IMR-90 (cell line): ENCODE measurements at regions not wholly inside any gene's neighbourhood (a gene's known extent, or its start where the extent isn't known, plus 50 kb on each side); places are given as distances from the start of the nearest gene placed in this dataset.

ENCODE experiments used
- ATAC-seq: fragments of 200-7000 bp; cut with Tn5 transposase; 2 replicates; pipeline ENCODE4 v1.9.1; 2020; ENCODE audit warnings: low read depth, mild to moderate bottlenecking, moderate library complexity
- BruUV-seq: library from RNA; stranded (reverse); fragments of 400-500 nt; replicated peaks from 2 replicates; lab custom pipeline; 2021; lab: Mats Ljungman, UMichigan
- CTCF ChIA-PET: fragments of 300-600 bp; formaldehyde crosslinking; extraction: SDS; loops from one replicate; lab custom pipeline; 2021; ENCODE audit warnings: antibody characterized with exemption; lab: Yijun Ruan, JAX
- POLR2A ChIA-PET: fragments of 300-600 bp; sonication (Branson Sonifier 250); formaldehyde crosslinking; loops from one replicate; lab custom pipeline; 2022; ENCODE audit warnings: antibody characterized with exemption; ENCODE audit not compliant: unreplicated experiment; lab: Charles Lee
- DNase-seq: peaks from one replicate; pipeline ENCODE4 v3.0.0; 2013
- H2AFZ ChIP-seq: replicated peaks from 2 replicates; pipeline ENCODE3; 2013; ENCODE audit warnings: low read length, mild to moderate bottlenecking; ENCODE audit not compliant: poor library complexity
- H2AK5ac ChIP-seq: 2 replicates; pipeline ENCODE4 v1.6.1; 2013; ENCODE audit warnings: low read depth, low read length, inconsistent platforms
- H2AK9ac ChIP-seq: replicated peaks from 2 replicates; pipeline ENCODE3; 2013; ENCODE audit warnings: mild to moderate bottlenecking, low read depth, low read length, moderate library complexity; ENCODE audit not compliant: poor library complexity
- H2BK120ac ChIP-seq: 2 replicates; pipeline ENCODE4 v1.6.1; 2013; ENCODE audit warnings: low read depth, low read length, inconsistent platforms
- H2BK15ac ChIP-seq: 3 replicates; pipeline ENCODE4 v1.6.1; 2013; ENCODE audit warnings: low read depth, low read length, inconsistent platforms
- H2BK20ac ChIP-seq: 2 replicates; pipeline ENCODE4 v1.6.1; 2013; ENCODE audit warnings: low read depth, mild to moderate bottlenecking, inconsistent platforms, low read length, moderate library complexity
- H2BK5ac ChIP-seq: 2 replicates; pipeline ENCODE4 v1.6.1; 2013; ENCODE audit warnings: mild to moderate bottlenecking, low read depth, low read length, inconsistent platforms; ENCODE audit not compliant: poor library complexity, severe bottlenecking
- H3K14ac ChIP-seq: replicated peaks from 2 replicates; pipeline ENCODE4 v1.6.1; 2013; ENCODE audit warnings: low read depth, low read length, inconsistent platforms
- H3K18ac ChIP-seq: 2 replicates; pipeline ENCODE4 v1.6.1; 2013; ENCODE audit warnings: low read depth, low read length, control low read depth
- H3K23ac ChIP-seq: 2 replicates; pipeline ENCODE4 v1.6.1; 2013; ENCODE audit warnings: low read depth, low read length, inconsistent platforms
- H3K27ac ChIP-seq: 2 replicates; pipeline ENCODE4 v1.5.1; 2013; ENCODE audit warnings: mild to moderate bottlenecking, control low read depth, low read length; ENCODE audit not compliant: insufficient read depth
- H3K27me3 ChIP-seq: 2 replicates; pipeline ENCODE4 v1.6.1; 2013; ENCODE audit warnings: low read length; ENCODE audit not compliant: control insufficient read depth, insufficient read depth
- H3K36me3 ChIP-seq: 2 replicates; pipeline ENCODE4 v1.6.1; 2013; ENCODE audit warnings: low read length, mixed read lengths; ENCODE audit not compliant: control insufficient read depth, insufficient read depth
- H3K4ac ChIP-seq: 2 replicates; pipeline ENCODE4 v1.6.1; 2013; ENCODE audit warnings: low read depth, low read length, inconsistent platforms
- H3K4me1 ChIP-seq: 2 replicates; pipeline ENCODE4 v1.6.1; 2013; ENCODE audit warnings: low read length, mixed read lengths; ENCODE audit not compliant: control insufficient read depth, insufficient read depth
- H3K4me2 ChIP-seq: 2 replicates; pipeline ENCODE4 v1.6.1; 2013; ENCODE audit warnings: low read depth, mild to moderate bottlenecking, control low read depth, low read length, moderate library complexity
- H3K4me3 ChIP-seq: 2 replicates; pipeline ENCODE4 v1.5.1; 2013; ENCODE audit warnings: low read depth, mild to moderate bottlenecking, control low read depth, low read length, moderate library complexity; ENCODE audit not compliant: insufficient read depth
- H3K56ac ChIP-seq: 2 replicates; pipeline ENCODE4 v1.6.1; 2013; ENCODE audit warnings: low read length, inconsistent platforms; ENCODE audit not compliant: insufficient read depth; ENCODE audit errors: extremely low read depth
- H3K79me1 ChIP-seq, 2 experiments: 2 replicates each; pipeline ENCODE4 v1.6.1; 2013; ENCODE audit warnings: low read length in 2 of 2, inconsistent platforms in 1 of 2, low read depth in 1 of 2
- H3K9ac ChIP-seq: 2 replicates; pipeline ENCODE4 v1.6.1; 2013; ENCODE audit warnings: low read depth, low read length, control low read depth
- H3K9me1 ChIP-seq: 2 replicates; pipeline ENCODE4 v1.6.1; 2013; ENCODE audit warnings: low read length, inconsistent platforms; ENCODE audit not compliant: insufficient read depth
- H3K9me3 ChIP-seq: 2 replicates; pipeline ENCODE4 v1.6.1; 2013; ENCODE audit warnings: low read length; ENCODE audit not compliant: control insufficient read depth, insufficient read depth
- H4K20me1 ChIP-seq: 2 replicates; pipeline ENCODE4 v1.6.1; 2013; ENCODE audit warnings: low read length, inconsistent platforms; ENCODE audit not compliant: insufficient read depth
- H4K5ac ChIP-seq: 2 replicates; pipeline ENCODE4 v1.6.1; 2013; ENCODE audit warnings: mild to moderate bottlenecking, low read depth, low read length, control low read depth
- H4K8ac ChIP-seq, 2 experiments: 2 replicates each; pipeline ENCODE4 v1.6.1; 2013; ENCODE audit warnings: low read depth in 2 of 2, low read length in 2 of 2, control low read depth in 1 of 2, inconsistent platforms in 1 of 2
- H4K91ac ChIP-seq: 2 replicates; pipeline ENCODE4 v1.6.1; 2013; ENCODE audit warnings: low read depth, low read length, inconsistent platforms; ENCODE audit not compliant: insufficient read depth
- BHLHE40 ChIP-seq: fragments of 150-350 bp; IDR thresholded peaks from 2 replicates; pipeline ENCODE4 v1.6.1; 2016; ENCODE audit warnings: mild to moderate bottlenecking, low read depth, low read length
- CEBPB ChIP-seq: IDR thresholded peaks from 2 replicates; pipeline ENCODE4 v1.6.1; 2012; ENCODE audit warnings: low read depth, low read length, improper control_type of control experiment
- CHD1 ChIP-seq: IDR thresholded peaks from 2 replicates; pipeline ENCODE4 v1.6.1; 2012; ENCODE audit warnings: low read depth, low read length, improper control_type of control experiment
- FOS ChIP-seq: fragments of 150-350 bp; IDR thresholded peaks from 2 replicates; pipeline ENCODE4 v1.6.1; 2016; ENCODE audit warnings: low read depth, low read length
- MAFK ChIP-seq: IDR thresholded peaks from 2 replicates; pipeline ENCODE4 v1.6.1; 2012; ENCODE audit warnings: low read depth, low read length, improper control_type of control experiment
- MAZ ChIP-seq: IDR thresholded peaks from 2 replicates; pipeline ENCODE4 v1.6.1; 2012; ENCODE audit warnings: low read depth, mild to moderate bottlenecking, low read length, improper control_type of control experiment, moderate library complexity, borderline replicate concordance
- MXI1 ChIP-seq: IDR thresholded peaks from 2 replicates; pipeline ENCODE4 v1.6.1; 2012; ENCODE audit warnings: low read depth, mild to moderate bottlenecking, low read length, moderate library complexity, borderline replicate concordance
- NFE2L2 ChIP-seq: fragments of 150-350 bp; IDR thresholded peaks from 2 replicates; pipeline ENCODE4 v1.6.1; 2016; ENCODE audit warnings: low read depth, mild to moderate bottlenecking, low read length
- POLR2A ChIP-seq: IDR thresholded peaks from 2 replicates; pipeline ENCODE4 v1.6.1; 2012; ENCODE audit warnings: mild to moderate bottlenecking, low read depth, low read length
- RAD21 ChIP-seq: IDR thresholded peaks from 2 replicates; pipeline ENCODE4 v1.6.1; 2012; ENCODE audit warnings: low read length, improper control_type of control experiment
- RCOR1 ChIP-seq: IDR thresholded peaks from 2 replicates; pipeline ENCODE4 v1.6.1; 2012; ENCODE audit warnings: mild to moderate bottlenecking, low read length, improper control_type of control experiment; ENCODE audit not compliant: insufficient replicate concordance
- RFX5 ChIP-seq: IDR thresholded peaks from 2 replicates; pipeline ENCODE4 v1.8.0; 2012; ENCODE audit warnings: low read depth, mild to moderate bottlenecking, low read length, moderate library complexity
- SMC3 ChIP-seq: fragments of 150-350 bp; IDR thresholded peaks from 2 replicates; pipeline ENCODE4 v1.6.1; 2016; ENCODE audit warnings: low read depth, mild to moderate bottlenecking, antibody characterized with exemption, low read length, moderate library complexity
- WGBS, 2 experiments: methylation state at CpG; one replicate each; pipeline versions ENCODE4 v1.1.5 to v1.1.7; 2013; ENCODE audit warnings: missing lambda C conversion rate in 2 of 2; ENCODE audit not compliant: insufficient read length in 1 of 2; ENCODE audit errors: extremely low coverage in 2 of 2; 5-methylcytosine and 5-hydroxymethylcytosine counted together
- dilution Hi-C: fragments of 300-500 bp; cut with HindIII; formaldehyde crosslinking; loops from one replicate; pipeline ENCODE4 v1.14.3; 2018; ENCODE audit warnings: low sequenced_read_pairs; ENCODE audit not compliant: unreplicated experiment
- in situ Hi-C: fragments of 300-500 bp; cut with MboI; formaldehyde crosslinking; loops from 3 replicates; pipeline ENCODE4 v1.14.3; 2019; ENCODE audit warnings: low sequenced_read_pairs, inconsistent platforms, mixed read lengths
- intact Hi-C: fragments of 100-400 bp; cut with micrococcal nuclease; formaldehyde crosslinking; loops from 2 replicates; pipeline ENCODE4 v1.10.0; 2022
- TF ChIP-seq, protein P1 (sequence below): fragments of 150-350 bp; IDR thresholded peaks from 2 replicates; pipeline ENCODE4 v1.6.1; 2016; ENCODE audit warnings: low read depth, mild to moderate bottlenecking, low read length, moderate library complexity, borderline replicate concordance
- TF ChIP-seq, protein P2 (sequence below): fragments of 150-350 bp; IDR thresholded peaks from 2 replicates; pipeline ENCODE4 v1.6.1; 2017; ENCODE audit warnings: mild to moderate bottlenecking, antibody characterized with exemption, low read length, low read depth
- TF ChIP-seq, protein P3 (sequence below): conservative IDR thresholded peaks from 2 replicates; pipeline ENCODE4 v1.5.1; 2012; ENCODE audit warnings: mild to moderate bottlenecking, low read depth, low read length, improper control_type of control experiment

DNA sequence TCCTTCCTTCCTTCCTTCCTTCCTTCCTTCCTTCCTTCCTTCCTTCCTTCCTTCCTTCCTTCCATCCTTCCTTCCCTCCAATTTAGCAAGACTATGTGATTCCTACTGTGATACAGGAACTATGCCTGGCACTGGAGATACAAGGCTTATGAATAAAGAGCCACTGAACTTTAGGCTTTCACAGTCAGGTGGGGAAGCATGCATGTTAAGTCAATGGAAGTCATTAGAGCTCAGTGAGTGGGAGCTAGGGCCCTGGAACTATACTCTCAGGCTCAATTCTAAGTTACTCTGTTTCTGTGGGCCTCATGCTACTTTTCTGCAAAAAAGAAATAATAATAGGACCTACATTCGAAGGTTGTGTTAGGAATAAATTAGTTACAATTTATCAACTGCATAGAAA is 527.6 kb upstream of the ZEB2 start:
- Histone ChIP-seq H2AK9ac (no peak overlapping the region), H3K23ac (no peak overlapping the region), H3K27me3 (no peaks in the 10 kb centered on the region), H3K9me1 (no peaks in the 10 kb centered on the region), H4K91ac (no peak overlapping the region; the same call in 1 of the 2 replicates), H3K4me1 (no peaks in the 10 kb centered on the region), H3K56ac (no peak overlapping the region), H2AK5ac (no peak overlapping the region), H3K4me2 (no peak overlapping the region), H4K5ac (no peak overlapping the region), H3K4me3 (no peak overlapping the region), H3K9ac (no peak overlapping the region), H3K14ac (no peak overlapping the region), H3K18ac (no peak overlapping the region), H3K79me1 (no peaks in the 10 kb centered on the region), H2BK5ac (no peak overlapping the region), H3K9me3 (no peaks in the 10 kb centered on the region), H2BK15ac (no peak overlapping the region), H2BK20ac (no peak overlapping the region), H3K27ac (no peak overlapping the region), H4K8ac (no peak overlapping the region), H2BK120ac (no peak overlapping the region), H3K36me3 (no peaks in the 10 kb centered on the region), H4K20me1 (no peaks in the 10 kb centered on the region), H2AFZ (no peak overlapping the region), H3K4ac (no peak overlapping the region)
- intact Hi-C loops: no loop called here
- dilution Hi-C loops: no loop called here
- POLR2A ChIA-PET: no interaction called here
- in situ Hi-C loops: no loop called here
- no TSS peak for BruUV-seq
- ATAC-seq (no peak), DNase-seq (no peak)
- CTCF ChIA-PET: interaction anchor here (0.5 kb wide), 1 partner anchor 14 kb away, joined by 4 read pairs; no protein-coding TSS in a partner anchor
- TF ChIP-seq MAFK (no peak), FOS (no peak), RCOR1 (no peak), NFE2L2 (no peak), CHD1 (no peak), RFX5 (no peak), POLR2A (no peak), BHLHE40 (no peak), CEBPB (no peak), MXI1 (no peak), SMC3 (no peak), MAZ (no peak), RAD21 (no peak)
- TF ChIP-seq, protein P1, sequence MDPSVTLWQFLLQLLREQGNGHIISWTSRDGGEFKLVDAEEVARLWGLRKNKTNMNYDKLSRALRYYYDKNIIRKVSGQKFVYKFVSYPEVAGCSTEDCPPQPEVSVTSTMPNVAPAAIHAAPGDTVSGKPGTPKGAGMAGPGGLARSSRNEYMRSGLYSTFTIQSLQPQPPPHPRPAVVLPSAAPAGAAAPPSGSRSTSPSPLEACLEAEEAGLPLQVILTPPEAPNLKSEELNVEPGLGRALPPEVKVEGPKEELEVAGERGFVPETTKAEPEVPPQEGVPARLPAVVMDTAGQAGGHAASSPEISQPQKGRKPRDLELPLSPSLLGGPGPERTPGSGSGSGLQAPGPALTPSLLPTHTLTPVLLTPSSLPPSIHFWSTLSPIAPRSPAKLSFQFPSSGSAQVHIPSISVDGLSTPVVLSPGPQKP: no peak
- TF ChIP-seq, protein P2, sequence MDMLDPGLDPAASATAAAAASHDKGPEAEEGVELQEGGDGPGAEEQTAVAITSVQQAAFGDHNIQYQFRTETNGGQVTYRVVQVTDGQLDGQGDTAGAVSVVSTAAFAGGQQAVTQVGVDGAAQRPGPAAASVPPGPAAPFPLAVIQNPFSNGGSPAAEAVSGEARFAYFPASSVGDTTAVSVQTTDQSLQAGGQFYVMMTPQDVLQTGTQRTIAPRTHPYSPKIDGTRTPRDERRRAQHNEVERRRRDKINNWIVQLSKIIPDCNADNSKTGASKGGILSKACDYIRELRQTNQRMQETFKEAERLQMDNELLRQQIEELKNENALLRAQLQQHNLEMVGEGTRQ: no peak
- TF ChIP-seq, protein P3, sequence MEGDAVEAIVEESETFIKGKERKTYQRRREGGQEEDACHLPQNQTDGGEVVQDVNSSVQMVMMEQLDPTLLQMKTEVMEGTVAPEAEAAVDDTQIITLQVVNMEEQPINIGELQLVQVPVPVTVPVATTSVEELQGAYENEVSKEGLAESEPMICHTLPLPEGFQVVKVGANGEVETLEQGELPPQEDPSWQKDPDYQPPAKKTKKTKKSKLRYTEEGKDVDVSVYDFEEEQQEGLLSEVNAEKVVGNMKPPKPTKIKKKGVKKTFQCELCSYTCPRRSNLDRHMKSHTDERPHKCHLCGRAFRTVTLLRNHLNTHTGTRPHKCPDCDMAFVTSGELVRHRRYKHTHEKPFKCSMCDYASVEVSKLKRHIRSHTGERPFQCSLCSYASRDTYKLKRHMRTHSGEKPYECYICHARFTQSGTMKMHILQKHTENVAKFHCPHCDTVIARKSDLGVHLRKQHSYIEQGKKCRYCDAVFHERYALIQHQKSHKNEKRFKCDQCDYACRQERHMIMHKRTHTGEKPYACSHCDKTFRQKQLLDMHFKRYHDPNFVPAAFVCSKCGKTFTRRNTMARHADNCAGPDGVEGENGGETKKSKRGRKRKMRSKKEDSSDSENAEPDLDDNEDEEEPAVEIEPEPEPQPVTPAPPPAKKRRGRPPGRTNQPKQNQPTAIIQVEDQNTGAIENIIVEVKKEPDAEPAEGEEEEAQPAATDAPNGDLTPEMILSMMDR: no peak
- WGBS, 2 experiments: no CpG with 5 or more reads among the region's 1 CpG
